GM23338 (cell line): ENCODE measurements at regions not wholly inside any gene's neighbourhood (a gene's known extent, or its start where the extent isn't known, plus 50 kb on each side); places are given as distances from the start of the nearest gene placed in this dataset.

ENCODE experiments used
- ATAC-seq: fragments of 200-7000 bp; cut with Tn5 transposase; 3 replicates; pipeline ENCODE4 v1.9.1; 2020
- DNase-seq: peaks from one replicate; pipeline ENCODE4 v3.0.0-alpha.2; 2015; ENCODE audit warnings: low spot score
- H2AFZ ChIP-seq: fragments of 200-600 bp; sonication (generic); 2 replicates; pipeline ENCODE4 v1.8.0; 2016; ENCODE audit warnings: antibody characterized with exemption, mild to moderate bottlenecking, moderate library complexity
- H3F3A ChIP-seq: fragments of 200-600 bp; sonication (generic); replicated peaks from 2 replicates; pipeline ENCODE4 v1.8.0; 2017; ENCODE audit warnings: antibody characterized with exemption, mixed run types, low read depth
- H3K27ac ChIP-seq: fragments of 200-600 bp; sonication (generic); 2 replicates; pipeline ENCODE4 v1.6.1; 2016; ENCODE audit warnings: low read depth
- H3K27me3 ChIP-seq: fragments of 200-600 bp; sonication (generic); 2 replicates; pipeline ENCODE4 v1.8.0; 2016; ENCODE audit warnings: mild to moderate bottlenecking, mixed run types, moderate library complexity; ENCODE audit not compliant: insufficient read depth
- H3K36me3 ChIP-seq: fragments of 200-600 bp; sonication (generic); 2 replicates; pipeline ENCODE4 v1.8.0; 2016; ENCODE audit warnings: mild to moderate bottlenecking; ENCODE audit not compliant: insufficient read depth
- H3K4me1 ChIP-seq: fragments of 200-600 bp; sonication (generic); 2 replicates; pipeline ENCODE4 v1.8.0; 2016; ENCODE audit warnings: mild to moderate bottlenecking, moderate library complexity; ENCODE audit not compliant: insufficient read depth
- H3K4me2 ChIP-seq: fragments of 200-600 bp; sonication (generic); 2 replicates; pipeline ENCODE4 v1.7.1; 2017; ENCODE audit warnings: mixed run types
- H3K4me3 ChIP-seq: fragments of 200-600 bp; sonication (generic); 2 replicates; pipeline ENCODE4 v1.6.1; 2016; ENCODE audit warnings: mixed run types
- H3K79me2 ChIP-seq: fragments of 200-600 bp; sonication (generic); replicated peaks from 2 replicates; pipeline ENCODE4 v1.8.0; 2017; ENCODE audit warnings: mild to moderate bottlenecking; ENCODE audit not compliant: insufficient read depth
- H3K9me2 ChIP-seq: fragments of 200-600 bp; sonication (generic); 2 replicates; pipeline ENCODE4 v1.8.0; 2017; ENCODE audit not compliant: insufficient read depth
- H4K20me1 ChIP-seq: fragments of 200-600 bp; sonication (generic); replicated peaks from 2 replicates; pipeline ENCODE4 v1.8.0; 2017; ENCODE audit warnings: mild to moderate bottlenecking; ENCODE audit not compliant: insufficient read depth
- H3K27ac Mint-ChIP-seq: 2 replicates; pipeline ENCODE4 v1.8.0; 2020; ENCODE audit warnings: inconsistent platforms, mild to moderate bottlenecking, moderate library complexity, mixed read lengths
- H3K27me3 Mint-ChIP-seq: 3 replicates; pipeline ENCODE4 v1.8.0; 2022; ENCODE audit warnings: low read depth, mild to moderate bottlenecking, moderate library complexity, mixed read lengths, inconsistent platforms; ENCODE audit not compliant: insufficient read depth, poor library complexity
- H3K36me3 Mint-ChIP-seq: 3 replicates; pipeline ENCODE4 v1.8.0; 2021; ENCODE audit warnings: low read depth, mild to moderate bottlenecking, inconsistent platforms, moderate library complexity, mixed read lengths
- H3K4me1 Mint-ChIP-seq: 3 replicates; pipeline ENCODE4 v1.8.0; 2020; ENCODE audit warnings: mild to moderate bottlenecking, inconsistent platforms, mixed read lengths
- H3K4me3 Mint-ChIP-seq: 3 replicates; pipeline ENCODE4 v1.8.0; 2021; ENCODE audit warnings: moderate library complexity, mild to moderate bottlenecking, inconsistent platforms, mixed read lengths
- H3K9me3 Mint-ChIP-seq: 3 replicates; pipeline ENCODE4 v1.8.0; 2020; ENCODE audit warnings: moderate library complexity, mild to moderate bottlenecking, inconsistent platforms, mixed read lengths
- CREB1 ChIP-seq: fragments of 250-450 bp; sonication (Bioruptor Pico); IDR thresholded peaks from 2 replicates; pipeline ENCODE4 v1.5.0; 2020; ENCODE audit warnings: low read depth, mild to moderate bottlenecking, moderate library complexity
- ETS1 ChIP-seq: IDR thresholded peaks from 2 replicates; pipeline ENCODE4 v1.6.1; 2016; ENCODE audit warnings: antibody characterized with exemption
- EZH2 ChIP-seq: fragments of 200-600 bp; sonication (generic); IDR thresholded peaks from one replicate; pipeline ENCODE4 v1.8.0; 2017; ENCODE audit warnings: antibody characterized with exemption, mild to moderate bottlenecking, low read depth; ENCODE audit not compliant: unreplicated experiment
- EZH2phosphoT487 ChIP-seq: fragments of 200-600 bp; sonication (generic); IDR thresholded peaks from one replicate; pipeline ENCODE4 v1.8.1; 2018; ENCODE audit warnings: antibody characterized with exemption; ENCODE audit not compliant: unreplicated experiment
- JUNB ChIP-seq: IDR thresholded peaks from one replicate; pipeline ENCODE4 v1.6.1; 2016; ENCODE audit warnings: antibody characterized with exemption; ENCODE audit not compliant: unreplicated experiment
- POLR2AphosphoS5 ChIP-seq: IDR thresholded peaks from 2 replicates; pipeline ENCODE4 v1.6.1; 2016; ENCODE audit warnings: antibody characterized with exemption, low read depth
- STAT1 ChIP-seq: IDR thresholded peaks from one replicate; pipeline ENCODE4 v1.6.1; 2016; ENCODE audit warnings: antibody characterized with exemption; ENCODE audit not compliant: unreplicated experiment
- ZNF114 ChIP-seq: fragments of 250-450 bp; sonication (Bioruptor Pico); IDR thresholded peaks from 2 replicates; pipeline ENCODE4 v1.5.0; 2020; ENCODE audit warnings: mild to moderate bottlenecking, moderate library complexity
- ZNF331 ChIP-seq: fragments of 250-450 bp; sonication (Bioruptor Pico); IDR thresholded peaks from 2 replicates; pipeline ENCODE4 v1.5.0; 2020; ENCODE audit warnings: low read depth, mild to moderate bottlenecking, moderate library complexity
- TF ChIP-seq, protein P1 (sequence below): fragments of 250-450 bp; sonication (Bioruptor Pico); IDR thresholded peaks from 2 replicates; pipeline ENCODE4 v1.5.0; 2020; ENCODE audit warnings: mild to moderate bottlenecking, moderate library complexity

DNA sequence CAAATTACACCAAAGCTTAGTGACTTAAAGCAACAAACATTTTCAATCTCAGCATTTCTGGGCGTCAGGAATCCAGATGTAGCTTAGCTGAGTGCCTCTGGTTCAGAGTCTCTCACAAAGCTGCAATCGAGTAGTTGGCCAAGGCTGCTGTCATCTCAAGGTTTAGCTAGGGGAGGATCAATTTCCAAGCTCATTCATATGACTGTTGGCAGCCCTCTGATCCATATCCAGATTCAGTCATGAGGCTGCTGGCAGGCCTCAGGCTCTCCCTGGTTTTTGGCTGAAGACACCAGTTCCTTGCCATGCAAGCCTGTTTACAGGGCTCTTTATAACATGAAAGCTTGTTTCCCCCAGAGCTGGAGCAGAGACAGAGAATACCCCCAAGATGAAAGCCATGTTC is 419.5 kb upstream of the TLE4 start (continued):
- TF ChIP-seq, protein P1, sequence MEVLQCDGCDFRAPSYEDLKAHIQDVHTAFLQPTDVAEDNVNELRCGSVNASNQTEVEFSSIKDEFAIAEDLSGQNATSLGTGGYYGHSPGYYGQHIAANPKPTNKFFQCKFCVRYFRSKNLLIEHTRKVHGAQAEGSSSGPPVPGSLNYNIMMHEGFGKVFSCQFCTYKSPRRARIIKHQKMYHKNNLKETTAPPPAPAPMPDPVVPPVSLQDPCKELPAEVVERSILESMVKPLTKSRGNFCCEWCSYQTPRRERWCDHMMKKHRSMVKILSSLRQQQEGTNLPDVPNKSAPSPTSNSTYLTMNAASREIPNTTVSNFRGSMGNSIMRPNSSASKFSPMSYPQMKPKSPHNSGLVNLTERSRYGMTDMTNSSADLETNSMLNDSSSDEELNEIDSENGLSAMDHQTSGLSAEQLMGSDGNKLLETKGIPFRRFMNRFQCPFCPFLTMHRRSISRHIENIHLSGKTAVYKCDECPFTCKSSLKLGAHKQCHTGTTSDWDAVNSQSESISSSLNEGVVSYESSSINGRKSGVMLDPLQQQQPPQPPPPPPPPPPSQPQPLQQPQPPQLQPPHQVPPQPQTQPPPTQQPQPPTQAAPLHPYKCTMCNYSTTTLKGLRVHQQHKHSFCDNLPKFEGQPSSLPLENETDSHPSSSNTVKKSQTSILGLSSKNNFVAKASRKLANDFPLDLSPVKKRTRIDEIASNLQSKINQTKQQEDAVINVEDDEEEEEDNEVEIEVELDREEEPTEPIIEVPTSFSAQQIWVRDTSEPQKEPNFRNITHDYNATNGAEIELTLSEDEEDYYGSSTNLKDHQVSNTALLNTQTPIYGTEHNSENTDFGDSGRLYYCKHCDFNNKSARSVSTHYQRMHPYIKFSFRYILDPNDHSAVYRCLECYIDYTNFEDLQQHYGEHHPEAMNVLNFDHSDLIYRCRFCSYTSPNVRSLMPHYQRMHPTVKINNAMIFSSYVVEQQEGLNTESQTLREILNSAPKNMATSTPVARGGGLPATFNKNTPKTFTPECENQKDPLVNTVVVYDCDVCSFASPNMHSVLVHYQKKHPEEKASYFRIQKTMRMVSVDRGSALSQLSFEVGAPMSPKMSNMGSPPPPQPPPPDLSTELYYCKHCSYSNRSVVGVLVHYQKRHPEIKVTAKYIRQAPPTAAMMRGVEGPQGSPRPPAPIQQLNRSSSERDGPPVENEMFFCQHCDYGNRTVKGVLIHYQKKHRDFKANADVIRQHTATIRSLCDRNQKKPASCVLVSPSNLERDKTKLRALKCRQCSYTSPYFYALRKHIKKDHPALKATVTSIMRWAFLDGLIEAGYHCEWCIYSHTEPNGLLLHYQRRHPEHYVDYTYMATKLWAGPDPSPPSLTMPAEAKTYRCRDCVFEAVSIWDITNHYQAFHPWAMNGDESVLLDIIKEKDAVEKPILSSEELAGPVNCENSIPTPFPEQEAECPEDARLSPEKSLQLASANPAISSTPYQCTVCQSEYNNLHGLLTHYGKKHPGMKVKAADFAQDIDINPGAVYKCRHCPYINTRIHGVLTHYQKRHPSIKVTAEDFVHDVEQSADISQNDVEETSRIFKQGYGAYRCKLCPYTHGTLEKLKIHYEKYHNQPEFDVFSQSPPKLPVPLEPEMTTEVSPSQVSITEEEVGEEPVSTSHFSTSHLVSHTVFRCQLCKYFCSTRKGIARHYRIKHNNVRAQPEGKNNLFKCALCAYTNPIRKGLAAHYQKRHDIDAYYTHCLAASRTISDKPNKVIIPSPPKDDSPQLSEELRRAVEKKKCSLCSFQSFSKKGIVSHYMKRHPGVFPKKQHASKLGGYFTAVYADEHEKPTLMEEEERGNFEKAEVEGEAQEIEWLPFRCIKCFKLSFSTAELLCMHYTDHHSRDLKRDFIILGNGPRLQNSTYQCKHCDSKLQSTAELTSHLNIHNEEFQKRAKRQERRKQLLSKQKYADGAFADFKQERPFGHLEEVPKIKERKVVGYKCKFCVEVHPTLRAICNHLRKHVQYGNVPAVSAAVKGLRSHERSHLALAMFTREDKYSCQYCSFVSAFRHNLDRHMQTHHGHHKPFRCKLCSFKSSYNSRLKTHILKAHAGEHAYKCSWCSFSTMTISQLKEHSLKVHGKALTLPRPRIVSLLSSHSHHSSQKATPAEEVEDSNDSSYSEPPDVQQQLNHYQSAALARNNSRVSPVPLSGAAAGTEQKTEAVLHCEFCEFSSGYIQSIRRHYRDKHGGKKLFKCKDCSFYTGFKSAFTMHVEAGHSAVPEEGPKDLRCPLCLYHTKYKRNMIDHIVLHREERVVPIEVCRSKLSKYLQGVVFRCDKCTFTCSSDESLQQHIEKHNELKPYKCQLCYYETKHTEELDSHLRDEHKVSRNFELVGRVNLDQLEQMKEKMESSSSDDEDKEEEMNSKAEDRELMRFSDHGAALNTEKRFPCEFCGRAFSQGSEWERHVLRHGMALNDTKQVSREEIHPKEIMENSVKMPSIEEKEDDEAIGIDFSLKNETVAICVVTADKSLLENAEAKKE (CRISPR knock-in tag): no peak
- TF ChIP-seq ZNF331 (no peak), CREB1 (CRISPR knock-in tag) (no peak), ETS1 (no peak), EZH2phosphoT487 (no peak), POLR2AphosphoS5 (no peak), EZH2 (no peak)

DNA sequence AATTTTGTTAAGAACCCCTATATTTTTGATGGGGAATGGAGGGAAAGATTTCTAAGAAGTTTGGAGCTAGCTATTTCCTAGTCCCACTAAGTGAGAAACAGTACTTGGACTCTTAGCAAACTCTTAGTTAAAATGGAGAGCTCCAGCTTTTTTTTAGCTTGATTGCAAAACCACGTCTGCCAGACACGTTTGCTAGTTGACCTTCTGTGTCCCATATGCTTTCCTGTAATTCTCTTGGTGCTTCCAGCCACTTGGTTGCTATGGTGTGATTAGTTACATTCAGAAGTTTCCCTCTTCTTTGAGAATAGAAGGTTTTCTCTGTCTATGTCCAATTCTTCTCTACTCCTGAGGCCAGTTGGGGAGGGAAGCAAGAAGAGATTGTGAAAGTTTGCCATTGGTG is 417.0 kb upstream of the TLE4 start:
- Histone ChIP-seq H3K36me3 (no peaks in the 10 kb centered on the region), H3F3A (no peaks in the 10 kb centered on the region), H3K27me3 (no peaks in the 10 kb centered on the region), H3K4me1 (no peaks in the 10 kb centered on the region), H2AFZ (no peak overlapping the region), H3K79me2 (no peaks in the 10 kb centered on the region), H4K20me1 (no peaks in the 10 kb centered on the region), H3K4me2 (no peak overlapping the region), H3K4me3 (no peak overlapping the region), H3K9me2 (no peaks in the 10 kb centered on the region), H3K27ac (no peak overlapping the region)
- H3K36me3 Mint-ChIP-seq: no peaks in the 10 kb centered on the region
- no peak overlapping the region for H3K27ac Mint-ChIP-seq
- H3K4me1 Mint-ChIP-seq: no peaks in the 10 kb centered on the region; the same call in 2 of the 3 replicates
- ATAC-seq (no peak), DNase-seq (no peak)
- H3K4me3 Mint-ChIP-seq: no peak overlapping the region
- no peaks in the 10 kb centered on the region for H3K27me3 Mint-ChIP-seq
- no peaks in the 10 kb centered on the region for H3K9me3 Mint-ChIP-seq
- no peak for TF ChIP-seq STAT1
- TF ChIP-seq, protein P1 (CRISPR knock-in tag): no peak
- no peak for TF ChIP-seq ZNF331
- no peak for TF ChIP-seq POLR2AphosphoS5
- no peak for TF ChIP-seq EZH2phosphoT487
- no peak for TF ChIP-seq ZNF114 (CRISPR knock-in tag)
- no peak for TF ChIP-seq JUNB
